ENCODE measurements at regions not wholly inside any gene's neighbourhood (a gene's known extent, or its start where the extent isn't known, plus 50 kb on each side); places are given as distances from the start of the nearest gene placed in this dataset.

GRCh38 chr5:63125392-63125791, 546.8 kb downstream of the LRRC70 start (continued):
- no peak for TF ChIP-seq ZBTB40 (IDR thresholded peaks at IDR 0.05; ENCODE audit: borderline replicate concordance)

- Histone ChIP-seq H4K20me1 (ENCODE audit: control insufficient read depth, insufficient read depth) (no peaks in the 10 kb centered on the region), H3K4me3 (no peak overlapping the region), H3K27me3 (replicated peaks in 1 of 2; ENCODE audit: control insufficient read depth in 2 of 2, insufficient read depth in 2 of 2, low read length in 1 of 2) (no peaks in the 10 kb centered on the region), H3K9ac (ENCODE audit: control insufficient read depth, insufficient read depth, low read length) (no peak overlapping the region), H3K36me3 (ENCODE audit: control insufficient read depth in 2 of 2, insufficient read depth in 2 of 2, low read length in 1 of 2) (no peaks in the 10 kb centered on the region), H3K27ac (ENCODE audit: control insufficient read depth, insufficient read depth) (no peak overlapping the region), H2AFZ (ENCODE audit: control insufficient read depth, low read depth, low read length) (no peak overlapping the region), H3K79me2 (ENCODE audit: control insufficient read depth, insufficient read depth, low read length) (no peaks in the 10 kb centered on the region), H3K4me2 (ENCODE audit: control insufficient read depth, insufficient read depth) (no peak overlapping the region), H3K4me1 (ENCODE audit: control insufficient read depth, insufficient read depth, low read length) (no peaks in the 10 kb centered on the region), H3K9me3 (replicated peaks; ENCODE audit: control insufficient read depth, insufficient read depth, low read length) (no peaks in the 10 kb centered on the region)
- no peak for DNase-seq (ENCODE audit: low read depth, low spot score)
- WGBS (ENCODE audit: insufficient coverage, insufficient replicate concordance, low lambda C conversion rate, missing lambda C conversion rate), result 0% methylated on average over 1 of the region's 1 CpG
- BruUV-seq (replicated peaks), result no TSS peak
- CTCF ChIA-PET, result interaction anchor here (0.8 to 1.5 kb wide), 3 partner anchors 27 to 680 kb away, joined by 3 to 5 read pairs (median 3); no protein-coding TSS in a partner anchor
- in situ Hi-C loops (cut with MboI), result no loop called here
- no peak for FAIRE-seq
- intact Hi-C loops (cut with micrococcal nuclease; ENCODE audit: unreplicated experiment), result no loop called here
- no peak for ATAC-seq
- RAD21 ChIA-PET (ENCODE audit: unreplicated experiment), result no interaction called here
- POLR2A ChIA-PET, result no interaction called here
- SMC1A ChIA-PET (ENCODE audit: uncharacterized antibody, unreplicated experiment), result interaction anchor here (1.4 to 1.5 kb wide), 2 partner anchors 9 to 345 kb away, joined by 3 to 4 read pairs; no protein-coding TSS in a partner anchor
- TF ChIP-seq ZSCAN29 (IDR thresholded peaks at IDR 0.05) (no peak), ATF7 (IDR thresholded peaks at IDR 0.05; ENCODE audit: low read depth) (no peak), STAT3 (IDR thresholded peaks at IDR 0.05; ENCODE audit: low read depth, low read length) (no peak), SUZ12 (IDR thresholded peaks at IDR 0.05; ENCODE audit: unreplicated experiment) (no peak), NFYB (IDR thresholded peaks at IDR 0.05; ENCODE audit: insufficient read depth, low read depth, low read length) (no peak), SIX5 (IDR thresholded peaks at IDR 0.05; ENCODE audit: low read depth, low read length, severe bottlenecking) (no peak), BMI1 (IDR thresholded peaks at IDR 0.05; ENCODE audit: borderline replicate concordance) (no peak), BACH1 (IDR thresholded peaks at IDR 0.05; ENCODE audit: borderline replicate concordance) (no peak), E4F1 (IDR thresholded peaks at IDR 0.05; ENCODE audit: borderline replicate concordance, partially characterized antibody) (no peak), USF2 (IDR thresholded peaks at IDR 0.05; ENCODE audit: borderline replicate concordance, low read depth, low read length) (no peak), NFIC (IDR thresholded peaks at IDR 0.05; ENCODE audit: low read depth, low read length) (no peak), GABPA (IDR thresholded peaks at IDR 0.05; ENCODE audit: low read depth) (no peak), SUPT20H (IDR thresholded peaks at IDR 0.05; ENCODE audit: borderline replicate concordance, control insufficient read depth, low read depth, low read length) (no peak), RUNX3 (IDR thresholded peaks at IDR 0.05; ENCODE audit: low read length) (no peak), STAT1 (conservative IDR thresholded peaks at IDR 0.05) (no peak)
Observed at GRCh38 chr5:63124266-63124665, 545.6 kb downstream of the LRRC70 start.

Data from GM12878 (cell line).